ENCODE measurements at regions not wholly inside any gene's neighbourhood (a gene's known extent, or its start where the extent isn't known, plus 50 kb on each side); places are given as distances from the start of the nearest gene placed in this dataset.
A peak's percentile ranks its signal among the peaks of the same experiment; 100 is the strongest.
"Not testable (repeated sequence)": the region's sequence is repeated elsewhere in the genome, so short reads cannot be mapped to it uniquely, and the experiment has no call there.

- intact Hi-C loops (cut with micrococcal nuclease); H3K36me3 Mint-ChIP-seq (ENCODE audit: low read depth); DNase-seq (ENCODE audit: low spot score); H3K27ac Mint-ChIP-seq; H3K4me1 Mint-ChIP-seq (ENCODE audit: low read depth); H3K9me3 Mint-ChIP-seq; H3K4me3 Mint-ChIP-seq; H3K27me3 Mint-ChIP-seq (ENCODE audit: insufficient read depth): not testable (repeated sequence)
Measured at GRCh38 chr9:42821468-42821867, 638.0 kb downstream of the SPATA31A6 start.

GRCh38 chr9:42848156-42848555 is 664.7 kb downstream of the SPATA31A6 start:
- H3K4me1 Mint-ChIP-seq (ENCODE audit: low read depth); intact Hi-C loops (cut with micrococcal nuclease); DNase-seq (ENCODE audit: low spot score); H3K9me3 Mint-ChIP-seq; H3K4me3 Mint-ChIP-seq; H3K27ac Mint-ChIP-seq; H3K36me3 Mint-ChIP-seq (ENCODE audit: low read depth); H3K27me3 Mint-ChIP-seq (ENCODE audit: insufficient read depth): not testable (repeated sequence)

- DNase-seq (ENCODE audit: low spot score); H3K27ac Mint-ChIP-seq; H3K4me1 Mint-ChIP-seq (ENCODE audit: low read depth); H3K27me3 Mint-ChIP-seq (ENCODE audit: insufficient read depth); intact Hi-C loops (cut with micrococcal nuclease); H3K9me3 Mint-ChIP-seq; H3K4me3 Mint-ChIP-seq; H3K36me3 Mint-ChIP-seq (ENCODE audit: low read depth): not testable (repeated sequence)
Measured at GRCh38 chr9:42850896-42851693, 667.6 kb downstream of the SPATA31A6 start.

GRCh38 chr9:42851701-42852100 is 668.2 kb downstream of the SPATA31A6 start:
- H3K27ac Mint-ChIP-seq; intact Hi-C loops (cut with micrococcal nuclease); H3K9me3 Mint-ChIP-seq; H3K4me1 Mint-ChIP-seq (ENCODE audit: low read depth); H3K36me3 Mint-ChIP-seq (ENCODE audit: low read depth); H3K27me3 Mint-ChIP-seq (ENCODE audit: insufficient read depth); DNase-seq (ENCODE audit: low spot score): not testable (repeated sequence)
- H3K4me3 Mint-ChIP-seq, result peak overlapping the region; percentile 42

- H3K36me3 Mint-ChIP-seq (ENCODE audit: low read depth); H3K4me1 Mint-ChIP-seq (ENCODE audit: low read depth); H3K27me3 Mint-ChIP-seq (ENCODE audit: insufficient read depth); H3K9me3 Mint-ChIP-seq; intact Hi-C loops (cut with micrococcal nuclease): not testable (repeated sequence)
- H3K4me3 Mint-ChIP-seq, result peak overlapping the region; percentile 92
- DNase-seq (ENCODE audit: low spot score), result peak; percentile 39
- peak overlapping the region; percentile 71 for H3K27ac Mint-ChIP-seq
Measured at GRCh38 chr9:42852133-42852930, 668.9 kb downstream of the SPATA31A6 start.

GRCh38 chr9:42860133-42860532 is 676.7 kb downstream of the SPATA31A6 start:
- intact Hi-C loops (cut with micrococcal nuclease), result not testable (repeated sequence)

GRCh38 chr9:42862465-42862864 is 679.0 kb downstream of the SPATA31A6 start:
- H3K9me3 Mint-ChIP-seq; intact Hi-C loops (cut with micrococcal nuclease); H3K27me3 Mint-ChIP-seq (ENCODE audit: insufficient read depth); H3K4me1 Mint-ChIP-seq (ENCODE audit: low read depth); H3K4me3 Mint-ChIP-seq; H3K27ac Mint-ChIP-seq; DNase-seq (ENCODE audit: low spot score); H3K36me3 Mint-ChIP-seq (ENCODE audit: low read depth): not testable (repeated sequence)

More at GRCh38 chr9:42860133-42860532, 676.7 kb downstream of the SPATA31A6 start:
- H3K36me3 Mint-ChIP-seq (ENCODE audit: low read depth); H3K4me1 Mint-ChIP-seq (ENCODE audit: low read depth); H3K4me3 Mint-ChIP-seq; H3K9me3 Mint-ChIP-seq; H3K27ac Mint-ChIP-seq; H3K27me3 Mint-ChIP-seq (ENCODE audit: insufficient read depth); DNase-seq (ENCODE audit: low spot score): not testable (repeated sequence)
